Mesenchymal stem cell (in vitro differentiated cells and primary cell): ENCODE measurements at regions not wholly inside any gene's neighbourhood (a gene's known extent, or its start where the extent isn't known, plus 50 kb on each side); places are given as distances from the start of the nearest gene placed in this dataset.

Experiments
- DNase-seq: peaks from one replicate; pipeline ENCODE4 v3.0.0-alpha.2; 2013
- H2AFZ ChIP-seq: one replicate; pipeline ENCODE4 v1.6.1; 2013; ENCODE audit warnings: low read depth, mild to moderate bottlenecking, control low read depth, inconsistent platforms, low read length, moderate library complexity
- H2AK5ac ChIP-seq: 2 replicates; pipeline ENCODE4 v1.6.1; 2013; ENCODE audit warnings: low read length, moderate library complexity, mild to moderate bottlenecking, inconsistent platforms; ENCODE audit not compliant: severe bottlenecking
- H2BK120ac ChIP-seq: one replicate; pipeline ENCODE4 v1.6.1; 2013; ENCODE audit warnings: low read depth, mild to moderate bottlenecking, inconsistent platforms, low read length, moderate library complexity
- H2BK12ac ChIP-seq, 2 experiments: one replicate each; pipeline ENCODE4 v1.6.1; 2013; ENCODE audit warnings: inconsistent platforms in 2 of 2, low read length in 2 of 2, mild to moderate bottlenecking in 2 of 2, moderate library complexity in 2 of 2, control low read depth in 1 of 2
- H2BK15ac ChIP-seq: one replicate; pipeline ENCODE4 v1.6.1; 2013; ENCODE audit warnings: mild to moderate bottlenecking, low read depth, inconsistent platforms; ENCODE audit not compliant: poor library complexity, severe bottlenecking
- H2BK5ac ChIP-seq: 2 replicates; pipeline ENCODE4 v1.6.1; 2013; ENCODE audit warnings: low read depth, mild to moderate bottlenecking, low read length, control low read depth, inconsistent platforms; ENCODE audit not compliant: poor library complexity, severe bottlenecking
- H3K14ac ChIP-seq, 2 experiments: one replicate each; pipeline ENCODE4 v1.6.1; 2013; ENCODE audit warnings: inconsistent platforms in 2 of 2, low read length in 2 of 2, control low read depth in 1 of 2, mild to moderate bottlenecking in 1 of 2, moderate library complexity in 1 of 2
- H3K18ac ChIP-seq, 2 experiments: one replicate each; pipeline ENCODE4 v1.6.1; 2013; ENCODE audit warnings: inconsistent platforms in 2 of 2, low read length in 2 of 2, control low read depth in 1 of 2, low read depth in 1 of 2, mild to moderate bottlenecking in 1 of 2
- H3K23ac ChIP-seq, 2 experiments: one replicate each; pipeline ENCODE4 v1.6.1; 2013; ENCODE audit warnings: inconsistent platforms in 2 of 2, low read length in 2 of 2, mild to moderate bottlenecking in 2 of 2, moderate library complexity in 2 of 2, control low read depth in 1 of 2
- H3K27ac ChIP-seq: 2 replicates; pipeline ENCODE4 v1.5.1; 2013; ENCODE audit warnings: mild to moderate bottlenecking, moderate library complexity, low read length, control low read depth, inconsistent platforms; ENCODE audit not compliant: poor library complexity, severe bottlenecking
- H3K27me3 ChIP-seq, 2 experiments: 2 replicates each; pipeline versions ENCODE4 v1.6.1 to v1.7.0; 2013; ENCODE audit warnings: low read length in 2 of 2, mild to moderate bottlenecking in 2 of 2, moderate library complexity in 2 of 2, control low read depth in 1 of 2, inconsistent platforms in 1 of 2; ENCODE audit not compliant: control insufficient read depth in 1 of 2, insufficient read depth in 1 of 2
- H3K36me3 ChIP-seq, 2 experiments: 2 replicates each; pipeline versions ENCODE4 v1.6.1 to v1.7.0; 2013; ENCODE audit warnings: low read length in 2 of 2, control low read depth in 1 of 2, inconsistent platforms in 1 of 2, low read depth in 1 of 2, mild to moderate bottlenecking in 1 of 2; ENCODE audit not compliant: insufficient read depth in 2 of 2, control insufficient read depth in 1 of 2
- H3K4ac ChIP-seq, 2 experiments: one replicate each; pipeline ENCODE4 v1.6.1; 2013; ENCODE audit warnings: inconsistent platforms in 2 of 2, low read length in 2 of 2, mild to moderate bottlenecking in 2 of 2, moderate library complexity in 2 of 2, control low read depth in 1 of 2, low read depth in 1 of 2
- H3K4me1 ChIP-seq: 2 replicates; pipeline ENCODE4 v1.6.1; 2013; ENCODE audit warnings: low read depth, low read length, control low read depth; ENCODE audit not compliant: control insufficient read depth, insufficient read depth
- H3K4me2 ChIP-seq: 2 replicates; pipeline ENCODE4 v1.6.1; 2013; ENCODE audit warnings: low read length, mild to moderate bottlenecking, inconsistent platforms; ENCODE audit not compliant: poor library complexity, severe bottlenecking
- H3K4me3 ChIP-seq, 2 experiments: 2 replicates each; pipeline versions ENCODE4 v1.5.1 to v1.7.0; 2013; ENCODE audit warnings: low read length in 2 of 2, mild to moderate bottlenecking in 2 of 2, control low read depth in 1 of 2, low read depth in 1 of 2; ENCODE audit not compliant: insufficient read depth in 1 of 2
- H3K79me1 ChIP-seq: replicated peaks from 2 replicates; pipeline ENCODE4 v1.6.1; 2013; ENCODE audit warnings: mild to moderate bottlenecking, control low read depth, low read length, inconsistent platforms; ENCODE audit not compliant: poor library complexity, severe bottlenecking
- H3K9ac ChIP-seq: 2 replicates; pipeline ENCODE4 v1.7.0; 2013; ENCODE audit warnings: mild to moderate bottlenecking, low read length, moderate library complexity
- H3K9me3 ChIP-seq: 2 replicates; pipeline ENCODE4 v1.7.0; 2013; ENCODE audit warnings: mild to moderate bottlenecking, low read length; ENCODE audit not compliant: control insufficient read depth
- H4K8ac ChIP-seq: one replicate; pipeline ENCODE4 v1.6.1; 2013; ENCODE audit warnings: inconsistent platforms, mild to moderate bottlenecking, low read length, moderate library complexity
- H4K91ac ChIP-seq: one replicate; pipeline ENCODE4 v1.6.1; 2013; ENCODE audit warnings: mild to moderate bottlenecking, low read length, inconsistent platforms
- WGBS: methylation state at CpG from one replicate; pipeline ENCODE4 v1.1.7; 2013; ENCODE audit warnings: mixed read lengths; 5-methylcytosine and 5-hydroxymethylcytosine counted together

DNA sequence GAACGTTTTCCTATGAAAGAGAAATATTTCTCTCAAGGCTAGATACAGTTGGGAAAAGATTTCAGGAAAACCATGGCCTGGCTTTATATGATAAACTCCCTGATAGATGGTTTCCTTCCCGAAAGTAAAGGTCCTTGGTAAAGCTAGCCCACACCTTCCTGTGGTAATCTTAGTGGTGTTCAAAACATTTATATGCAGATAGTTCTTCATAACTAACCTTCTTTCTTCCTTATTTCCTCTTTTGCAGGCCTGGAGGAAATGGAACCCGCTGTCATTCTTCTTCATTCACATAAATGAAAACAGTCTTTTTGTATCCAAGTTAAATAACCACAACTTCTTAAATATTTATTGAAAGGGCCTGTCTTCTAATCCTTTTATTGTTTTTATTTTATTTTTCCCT is 474.0 kb upstream of the ACTBL2 start:
- no peaks in the 10 kb centered on the region for H3K9me3 ChIP-seq
- no peaks in the 10 kb centered on the region for H3K79me1 ChIP-seq
- H3K14ac ChIP-seq, result no peak overlapping the region
- no peak overlapping the region for H4K8ac ChIP-seq
- H3K27ac ChIP-seq, result no peak overlapping the region
- no peaks in the 10 kb centered on the region for H3K36me3 ChIP-seq
- no peak for DNase-seq
- no peak overlapping the region for H2BK12ac ChIP-seq
- H3K4me1 ChIP-seq, result no peaks in the 10 kb centered on the region
- H3K4me3 ChIP-seq, result no peak overlapping the region
- no peak overlapping the region for H2BK120ac ChIP-seq
- no peak overlapping the region for H2AK5ac ChIP-seq
- H4K91ac ChIP-seq, result no peak overlapping the region
- no peak overlapping the region for H2AFZ ChIP-seq
- no peak overlapping the region for H2BK15ac ChIP-seq
- WGBS, result 89% methylated on average over 2 of the region's 3 CpGs
- no peak overlapping the region for H3K4me2 ChIP-seq
- no peak overlapping the region for H3K18ac ChIP-seq
- H3K4ac ChIP-seq, result no peak overlapping the region
- H3K23ac ChIP-seq, result no peak overlapping the region
- H3K27me3 ChIP-seq, result no peaks in the 10 kb centered on the region
- no peak overlapping the region for H2BK5ac ChIP-seq
- H3K9ac ChIP-seq, result no peak overlapping the region

DNA sequence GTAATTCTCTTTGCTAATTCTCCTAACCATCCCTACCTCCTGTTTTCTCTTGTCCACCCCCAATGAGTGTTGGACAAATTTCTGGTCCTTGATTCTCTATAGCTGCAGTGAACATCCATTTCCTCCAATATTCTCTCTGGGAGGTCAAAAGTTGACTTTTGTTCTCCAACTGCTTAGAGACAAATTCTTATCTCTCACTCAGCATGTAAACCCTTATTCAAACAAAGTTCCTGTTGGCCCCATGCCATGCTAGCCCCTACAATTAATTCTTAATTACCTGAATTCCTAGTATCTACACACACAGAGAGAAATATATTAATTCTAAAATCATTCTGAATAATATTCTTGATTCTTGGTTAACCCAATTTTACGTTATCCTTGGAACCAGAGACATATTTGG is 472.9 kb upstream of the ACTBL2 start:
- H4K91ac ChIP-seq, result no peak overlapping the region
- H3K18ac ChIP-seq, result no peak overlapping the region
- no peak overlapping the region for H3K23ac ChIP-seq
- H2BK120ac ChIP-seq, result no peak overlapping the region
- H3K4me1 ChIP-seq, result no peaks in the 10 kb centered on the region
- no peaks in the 10 kb centered on the region for H3K27me3 ChIP-seq
- H2BK15ac ChIP-seq, result no peak overlapping the region
- H3K27ac ChIP-seq, result no peak overlapping the region
- H3K14ac ChIP-seq, result no peak overlapping the region
- no peak overlapping the region for H3K9ac ChIP-seq
- H3K9me3 ChIP-seq, result no peaks in the 10 kb centered on the region
- H2BK12ac ChIP-seq, result no peak overlapping the region
- no peak overlapping the region for H2AK5ac ChIP-seq
- no CpG with 5 or more reads among the region's 1 CpG for WGBS
- H3K4ac ChIP-seq, result no peak overlapping the region
- no peak for DNase-seq
- no peak overlapping the region for H2AFZ ChIP-seq
- no peak overlapping the region for H4K8ac ChIP-seq
- no peaks in the 10 kb centered on the region for H3K79me1 ChIP-seq
- no peak overlapping the region for H2BK5ac ChIP-seq
- H3K36me3 ChIP-seq, result no peaks in the 10 kb centered on the region
- H3K4me2 ChIP-seq, result no peak overlapping the region
- H3K4me3 ChIP-seq, result no peak overlapping the region

DNA sequence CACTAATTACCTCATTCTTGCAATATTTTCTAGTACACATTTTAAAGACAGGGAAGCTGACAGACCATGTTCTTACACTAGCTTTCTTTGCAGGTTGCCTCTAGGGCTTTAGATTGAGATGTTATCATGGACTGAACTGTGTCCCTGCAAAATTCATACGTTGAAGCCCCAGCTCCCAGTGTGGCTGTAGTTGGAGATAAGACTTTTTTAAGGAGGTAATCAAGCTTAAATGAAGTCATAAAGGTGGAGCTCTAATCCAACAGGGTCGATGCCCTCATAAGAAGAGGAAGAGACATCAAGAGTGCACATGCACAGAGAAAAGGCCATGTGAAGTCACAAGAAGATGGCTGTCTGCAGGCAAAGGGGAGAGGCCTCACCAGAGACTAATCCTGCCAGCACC is 471.2 kb upstream of the ACTBL2 start:
- no peak overlapping the region for H2AK5ac ChIP-seq
- WGBS, result 63% methylated on average over 2 of the region's 2 CpGs

GRCh38 chr5:57950616-57951228 is 468.1 kb upstream of the ACTBL2 start:
- H3K36me3 ChIP-seq, result no peaks in the 10 kb centered on the region
- H3K4me3 ChIP-seq, result no peak overlapping the region
- no peak overlapping the region for H3K4ac ChIP-seq
- H3K27ac ChIP-seq, result no peak overlapping the region
- no peak overlapping the region for H2BK5ac ChIP-seq
- no peak overlapping the region for H2BK120ac ChIP-seq
- no peaks in the 10 kb centered on the region for H3K4me1 ChIP-seq
- no peak overlapping the region for H3K9ac ChIP-seq
- no peak overlapping the region for H4K8ac ChIP-seq
- H2BK15ac ChIP-seq, result no peak overlapping the region
- H2AFZ ChIP-seq, result no peak overlapping the region
- H3K9me3 ChIP-seq, result no peaks in the 10 kb centered on the region
- no peaks in the 10 kb centered on the region for H3K27me3 ChIP-seq
- no peak overlapping the region for H3K4me2 ChIP-seq
- no peaks in the 10 kb centered on the region for H3K79me1 ChIP-seq
- no peak overlapping the region for H2AK5ac ChIP-seq
- H4K91ac ChIP-seq, result no peak overlapping the region
- no peak overlapping the region for H3K23ac ChIP-seq
- H2BK12ac ChIP-seq, result no peak overlapping the region
- no peak for DNase-seq
- H3K14ac ChIP-seq, result no peak overlapping the region
- no peak overlapping the region for H3K18ac ChIP-seq

More for the DNA sequence above, 471.2 kb upstream of the ACTBL2 start:
- Histone ChIP-seq H3K9ac (no peak overlapping the region), H2BK120ac (no peak overlapping the region), H3K4me3 (no peak overlapping the region), H3K79me1 (no peaks in the 10 kb centered on the region), H3K27me3 (no peaks in the 10 kb centered on the region), H2BK15ac (no peak overlapping the region), H3K4me1 (no peaks in the 10 kb centered on the region), H3K27ac (no peak overlapping the region), H3K14ac (no peak overlapping the region), H4K8ac (no peak overlapping the region), H3K23ac (no peak overlapping the region), H3K18ac (no peak overlapping the region), H2BK5ac (no peak overlapping the region), H2AFZ (no peak overlapping the region), H3K36me3 (no peaks in the 10 kb centered on the region), H4K91ac (no peak overlapping the region), H2BK12ac (no peak overlapping the region), H3K4me2 (no peak overlapping the region), H3K9me3 (no peaks in the 10 kb centered on the region), H3K4ac (no peak overlapping the region)
- DNase-seq, result no peak
